H9 (cell line): ENCODE measurements at regions not wholly inside any gene's neighbourhood (a gene's known extent, or its start where the extent isn't known, plus 50 kb on each side); places are given as distances from the start of the nearest gene placed in this dataset.

Source experiments
- DNase-seq: peaks from one replicate; pipeline ENCODE4 v3.0.0-alpha.2; 2017
- H2AFZ ChIP-seq: one replicate; pipeline ENCODE4 v1.6.1; 2013; ENCODE audit warnings: mild to moderate bottlenecking, low read length, control low read depth, moderate library complexity
- H2AK5ac ChIP-seq: 2 replicates; pipeline ENCODE4 v1.6.1; 2013; ENCODE audit warnings: low read length, control low read depth, mixed read lengths; ENCODE audit not compliant: insufficient read length
- H2BK120ac ChIP-seq: one replicate; pipeline ENCODE4 v1.6.1; 2013; ENCODE audit warnings: low read depth, mild to moderate bottlenecking, low read length, control low read depth, inconsistent platforms; ENCODE audit not compliant: poor library complexity, severe bottlenecking
- H2BK12ac ChIP-seq: 2 replicates; pipeline ENCODE4 v1.6.1; 2013; ENCODE audit warnings: low read length, control low read depth, mixed read lengths, low read depth; ENCODE audit not compliant: insufficient read length
- H2BK15ac ChIP-seq: 2 replicates; pipeline ENCODE4 v1.6.1; 2013; ENCODE audit warnings: low read depth, low read length, control low read depth
- H2BK20ac ChIP-seq: one replicate; pipeline ENCODE4 v1.6.1; 2013; ENCODE audit warnings: low read depth, mild to moderate bottlenecking, low read length, control low read depth, inconsistent platforms; ENCODE audit not compliant: poor library complexity, severe bottlenecking
- H2BK5ac ChIP-seq: 2 replicates; pipeline ENCODE4 v1.6.1; 2013; ENCODE audit warnings: low read length, control low read depth, mixed read lengths; ENCODE audit not compliant: insufficient read length
- H3K14ac ChIP-seq: 2 replicates; pipeline ENCODE4 v1.6.1; 2013; ENCODE audit warnings: low read length, control low read depth; ENCODE audit not compliant: insufficient read depth
- H3K18ac ChIP-seq: 2 replicates; pipeline ENCODE4 v1.6.1; 2013; ENCODE audit warnings: low read depth, mild to moderate bottlenecking, mixed read lengths, low read length, control low read depth; ENCODE audit not compliant: insufficient read length
- H3K23ac ChIP-seq: 2 replicates; pipeline ENCODE4 v1.6.1; 2013; ENCODE audit warnings: low read length, control low read depth, mixed read lengths, low read depth; ENCODE audit not compliant: insufficient read length
- H3K23me2 ChIP-seq: 2 replicates; pipeline ENCODE4 v1.6.1; 2013; ENCODE audit warnings: low read depth, mild to moderate bottlenecking, mixed read lengths, low read length, control low read depth; ENCODE audit not compliant: insufficient read length, poor library complexity, severe bottlenecking
- H3K27ac ChIP-seq: 2 replicates; pipeline ENCODE4 v1.5.1; 2013; ENCODE audit warnings: low read length, control low read depth, mixed read lengths, low read depth; ENCODE audit not compliant: insufficient read length
- H3K27me3 ChIP-seq: 2 replicates; pipeline ENCODE4 v1.6.1; 2013; ENCODE audit warnings: low read length, control low read depth, inconsistent platforms; ENCODE audit not compliant: insufficient read depth
- H3K4ac ChIP-seq: 2 replicates; pipeline ENCODE4 v1.6.1; 2013; ENCODE audit warnings: low read depth, mild to moderate bottlenecking, control low read depth, inconsistent platforms, low read length, moderate library complexity
- H3K4me1 ChIP-seq: 2 replicates; pipeline ENCODE4 v1.6.1; 2013; ENCODE audit warnings: low read length, control low read depth, inconsistent platforms; ENCODE audit not compliant: insufficient read depth
- H3K4me2 ChIP-seq: 2 replicates; pipeline ENCODE4 v1.6.1; 2013; ENCODE audit warnings: low read length, control low read depth, mixed read lengths; ENCODE audit not compliant: insufficient read length, insufficient read depth
- H3K56ac ChIP-seq: 2 replicates; pipeline ENCODE4 v1.6.1; 2013; ENCODE audit warnings: low read depth, mild to moderate bottlenecking, mixed read lengths, low read length, control low read depth; ENCODE audit not compliant: insufficient read length
- H3K79me1 ChIP-seq: 2 replicates; pipeline ENCODE4 v1.6.1; 2013; ENCODE audit warnings: low read depth, mild to moderate bottlenecking, moderate library complexity, low read length, control low read depth, inconsistent platforms; ENCODE audit not compliant: insufficient read depth, poor library complexity, severe bottlenecking
- H3K79me2 ChIP-seq: 2 replicates; pipeline ENCODE4 v1.6.1; 2013; ENCODE audit warnings: low read length, control low read depth, inconsistent platforms; ENCODE audit not compliant: insufficient read depth
- H3K9ac ChIP-seq: 2 replicates; pipeline ENCODE4 v1.6.1; 2013; ENCODE audit warnings: low read length, control low read depth, mixed read lengths; ENCODE audit not compliant: insufficient read length; ENCODE audit errors: extremely low read depth
- H3K9me3 ChIP-seq: one replicate; pipeline ENCODE4 v1.6.1; 2013; ENCODE audit warnings: low read depth, low read length, inconsistent platforms; ENCODE audit not compliant: control insufficient read depth
- H3T11ph ChIP-seq: one replicate; pipeline ENCODE4 v1.6.1; 2013; ENCODE audit warnings: mild to moderate bottlenecking, low read length, control low read depth, inconsistent platforms
- H4K20me1 ChIP-seq: one replicate; pipeline ENCODE4 v1.6.1; 2013; ENCODE audit not compliant: control insufficient read depth, insufficient read length, insufficient read depth
- H4K5ac ChIP-seq: 2 replicates; pipeline ENCODE4 v1.6.1; 2013; ENCODE audit warnings: low read depth, mild to moderate bottlenecking, mixed read lengths, low read length, control low read depth; ENCODE audit not compliant: insufficient read length
- H4K8ac ChIP-seq: replicated peaks from 2 replicates; pipeline ENCODE4 v1.6.1; 2013; ENCODE audit warnings: low read length, control low read depth, mixed read lengths, low read depth; ENCODE audit not compliant: insufficient read length
- H4K91ac ChIP-seq: 2 replicates; pipeline ENCODE4 v1.6.1; 2013; ENCODE audit warnings: low read depth, mild to moderate bottlenecking, moderate library complexity, mixed read lengths, low read length, control low read depth; ENCODE audit not compliant: insufficient read length
- H3K27ac Mint-ChIP-seq, 3 experiments: 2 replicates in 2 of 3; 3 replicates in 1 of 3; pipeline ENCODE4 v1.8.0; 2020 to 2021; ENCODE audit warnings: mixed read lengths in 3 of 3, mild to moderate bottlenecking in 1 of 3, moderate library complexity in 1 of 3
- H3K27me3 Mint-ChIP-seq: 2 replicates; pipeline ENCODE4 v1.8.0; 2021; ENCODE audit warnings: low read depth, mild to moderate bottlenecking, moderate library complexity, mixed read lengths
- H3K36me3 Mint-ChIP-seq, 3 experiments: 2 replicates in 2 of 3; 3 replicates in 1 of 3; pipeline ENCODE4 v1.8.0; 2020 to 2021; ENCODE audit warnings: low read depth in 3 of 3, mixed read lengths in 3 of 3; ENCODE audit not compliant: insufficient read depth in 1 of 3
- H3K4me1 Mint-ChIP-seq, 2 experiments: 2 replicates each; pipeline ENCODE4 v1.8.0; 2020; ENCODE audit warnings: mixed read lengths in 2 of 2
- H3K4me3 Mint-ChIP-seq, 2 experiments: 2 replicates in 1 of 2; 3 replicates in 1 of 2; pipeline ENCODE4 v1.8.0; 2020 to 2021; ENCODE audit warnings: mild to moderate bottlenecking in 2 of 2, mixed read lengths in 2 of 2, moderate library complexity in 1 of 2
- H3K9me3 Mint-ChIP-seq, 2 experiments: 2 replicates in 1 of 2; 3 replicates in 1 of 2; pipeline ENCODE4 v1.8.0; 2020; ENCODE audit warnings: mild to moderate bottlenecking in 2 of 2, mixed read lengths in 2 of 2, moderate library complexity in 1 of 2
- CTCF ChIP-seq: fragments of 200-600 bp; sonication (generic); conservative IDR thresholded peaks from 3 replicates; pipeline ENCODE4 v1.8.0; 2021; ENCODE audit warnings: antibody characterized with exemption, mild to moderate bottlenecking
- WGBS: extraction: QIAGEN DNeasy Blood & Tissue Kit; methylation state at CpG from one replicate; pipeline ENCODE4 v1.1.7; 2013; ENCODE audit warnings: missing lambda C conversion rate, low lambda C conversion rate, mixed read lengths; ENCODE audit not compliant: insufficient read length; ENCODE audit errors: extremely low coverage; 5-methylcytosine and 5-hydroxymethylcytosine counted together

- no peak overlapping the region for H4K5ac ChIP-seq
- H2BK12ac ChIP-seq = no peak overlapping the region
- H4K20me1 ChIP-seq = no peaks in the 10 kb centered on the region
- H3K9ac ChIP-seq = no peak overlapping the region
- Mint-ChIP-seq H3K9me3 (peaks cover 2 to 8% of the 10 kb centered on the region in 2 experiments; a peak in 2 of 5 replicates), H3K4me3 (no peak overlapping the region), H3K27ac (no peak overlapping the region), H3K27me3 (no peaks in the 10 kb centered on the region), H3K36me3 (peaks cover 3 to 11% (median 5%) of the 10 kb centered on the region in 3 experiments; a peak in 4 of 7 replicates), H3K4me1 (peaks cover 0 to 4% of the 10 kb centered on the region in 2 experiments; a peak in 1 of 4 replicates)
- H2AK5ac ChIP-seq = no peak overlapping the region
- no peak overlapping the region for H3K27ac ChIP-seq
- H4K8ac ChIP-seq = no peak overlapping the region
- H3K18ac ChIP-seq = no peak overlapping the region
- no peaks in the 10 kb centered on the region for H3K27me3 ChIP-seq
- WGBS = no CpG with 5 or more reads among the region's 3 CpGs
- TF ChIP-seq CTCF = no peak
- H3K79me1 ChIP-seq = no peaks in the 10 kb centered on the region
- no peak overlapping the region for H3K23ac ChIP-seq
- no peak overlapping the region for H3K14ac ChIP-seq
- no peak overlapping the region for H2BK20ac ChIP-seq
- H3K4ac ChIP-seq = no peak overlapping the region
- no peak overlapping the region for H2BK120ac ChIP-seq
- H2BK5ac ChIP-seq = no peak overlapping the region
- no peak overlapping the region for H3K4me2 ChIP-seq
- no peak overlapping the region for H3T11ph ChIP-seq
- no peaks in the 10 kb centered on the region for H3K23me2 ChIP-seq
- no peak overlapping the region for H3K56ac ChIP-seq
- no peak overlapping the region for H2BK15ac ChIP-seq
- H3K79me2 ChIP-seq = no peaks in the 10 kb centered on the region
- H4K91ac ChIP-seq = no peak overlapping the region
- no peaks in the 10 kb centered on the region for H3K4me1 ChIP-seq
- no peaks in the 10 kb centered on the region for H3K9me3 ChIP-seq
- H2AFZ ChIP-seq = no peak overlapping the region
- no peak for DNase-seq
These were observed 567.7 kb downstream of the LRFN5 start for GRCh38 chr14:42174357-42174756.
